Memory B cell (primary cell): ENCODE measurements at regions not wholly inside any gene's neighbourhood (a gene's known extent, or its start where the extent isn't known, plus 50 kb on each side); places are given as distances from the start of the nearest gene placed in this dataset.

Experiments used
- ATAC-seq: fragments of 150-1000 bp; cut with Tn5 transposase; 2 replicates; pipeline ENCODE4 v1.10.0; 2021; ENCODE audit warnings: low read depth, mild to moderate bottlenecking, moderate library complexity
- DNase-seq, 2 donors: peaks; one replicate each; pipeline ENCODE4 v3.0.0; 2022; ENCODE audit warnings: low spot score in 2 of 2
- H3K27ac Mint-ChIP-seq: one replicate; pipeline ENCODE4 v1.8.0; 2022; ENCODE audit warnings: mild to moderate bottlenecking, moderate library complexity, mixed read lengths
- H3K27me3 Mint-ChIP-seq: one replicate; pipeline ENCODE4 v1.8.0; 2022; ENCODE audit warnings: mixed read lengths
- H3K36me3 Mint-ChIP-seq: one replicate; pipeline ENCODE4 v1.8.0; 2022; ENCODE audit warnings: mild to moderate bottlenecking, mixed read lengths
- H3K4me1 Mint-ChIP-seq: one replicate; pipeline ENCODE4 v1.8.0; 2022; ENCODE audit warnings: mixed read lengths
- H3K4me3 Mint-ChIP-seq: one replicate; pipeline ENCODE4 v1.8.0; 2022; ENCODE audit warnings: mild to moderate bottlenecking, moderate library complexity, mixed read lengths
- H3K9me3 Mint-ChIP-seq: one replicate; pipeline ENCODE4 v1.8.0; 2022; ENCODE audit warnings: mixed read lengths

GRCh38 chr13:37923236-37923635 lies 53.7 kb upstream of the TRPC4 start:
- ATAC-seq: no peak
- Mint-ChIP-seq H3K4me1 (no peaks in the 10 kb centered on the region), H3K9me3 (no peaks in the 10 kb centered on the region), H3K27ac (no peak overlapping the region), H3K36me3 (no peaks in the 10 kb centered on the region), H3K27me3 (no peaks in the 10 kb centered on the region), H3K4me3 (no peak overlapping the region)
- DNase-seq: no peak

DNA sequence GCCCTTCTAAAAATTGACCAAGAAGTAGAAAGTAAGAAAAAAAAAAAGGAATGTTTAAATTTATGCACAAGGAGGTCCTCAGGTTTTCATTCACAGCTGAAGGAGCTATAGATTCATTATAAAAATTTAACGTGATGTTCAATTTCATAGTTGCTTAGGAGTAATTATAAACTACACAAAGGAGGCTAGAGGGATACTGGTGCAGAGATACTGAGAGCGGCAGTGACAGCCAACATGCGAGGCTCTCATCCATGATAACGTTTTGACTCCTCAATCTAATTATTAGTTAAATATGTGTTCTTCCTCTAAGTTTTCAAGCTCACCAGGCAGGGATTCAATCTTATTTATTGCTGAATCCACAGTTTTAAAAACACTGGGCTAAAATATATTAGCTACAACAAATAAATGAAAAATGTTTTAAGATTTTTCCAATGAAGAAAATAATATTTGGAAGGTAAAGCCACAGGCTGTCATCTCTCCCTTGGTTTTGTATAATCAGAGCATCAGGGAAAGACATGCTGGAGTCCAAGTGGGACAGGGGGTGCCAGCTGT lies 49.8 kb upstream of the TRPC4 start:
- Mint-ChIP-seq H3K27me3 (no peaks in the 10 kb centered on the region), H3K27ac (no peak overlapping the region)
- ATAC-seq: no peak

More for the DNA sequence above, 49.8 kb upstream of the TRPC4 start:
- H3K9me3 Mint-ChIP-seq: peaks cover 2% of the 10 kb centered on the region
- no peak overlapping the region for H3K4me3 Mint-ChIP-seq
- H3K4me1 Mint-ChIP-seq: no peaks in the 10 kb centered on the region
- no peak for DNase-seq
- H3K36me3 Mint-ChIP-seq: no peaks in the 10 kb centered on the region
